IMR-90 (cell line): ENCODE measurements at regions not wholly inside any gene's neighbourhood (a gene's known extent, or its start where the extent isn't known, plus 50 kb on each side); places are given as distances from the start of the nearest gene placed in this dataset.

Experiments
- ATAC-seq: fragments of 200-7000 bp; cut with Tn5 transposase; 2 replicates; pipeline ENCODE4 v1.9.1; 2020; ENCODE audit warnings: low read depth, mild to moderate bottlenecking, moderate library complexity
- BruUV-seq: library from RNA; stranded (reverse); fragments of 400-500 nt; replicated peaks from 2 replicates; lab custom pipeline; 2021; lab: Mats Ljungman, UMichigan
- CTCF ChIA-PET: fragments of 300-600 bp; formaldehyde crosslinking; extraction: SDS; loops from one replicate; lab custom pipeline; 2021; ENCODE audit warnings: antibody characterized with exemption; lab: Yijun Ruan, JAX
- POLR2A ChIA-PET: fragments of 300-600 bp; sonication (Branson Sonifier 250); formaldehyde crosslinking; loops from one replicate; lab custom pipeline; 2022; ENCODE audit warnings: antibody characterized with exemption; ENCODE audit not compliant: unreplicated experiment; lab: Charles Lee
- DNase-seq: peaks from one replicate; pipeline ENCODE4 v3.0.0; 2013
- H2AFZ ChIP-seq: replicated peaks from 2 replicates; pipeline ENCODE3; 2013; ENCODE audit warnings: low read length, mild to moderate bottlenecking; ENCODE audit not compliant: poor library complexity
- H2AK5ac ChIP-seq: 2 replicates; pipeline ENCODE4 v1.6.1; 2013; ENCODE audit warnings: low read depth, low read length, inconsistent platforms
- H2AK9ac ChIP-seq: replicated peaks from 2 replicates; pipeline ENCODE3; 2013; ENCODE audit warnings: mild to moderate bottlenecking, low read depth, low read length, moderate library complexity; ENCODE audit not compliant: poor library complexity
- H2BK120ac ChIP-seq: 2 replicates; pipeline ENCODE4 v1.6.1; 2013; ENCODE audit warnings: low read depth, low read length, inconsistent platforms
- H2BK15ac ChIP-seq: 3 replicates; pipeline ENCODE4 v1.6.1; 2013; ENCODE audit warnings: low read depth, low read length, inconsistent platforms
- H2BK20ac ChIP-seq: 2 replicates; pipeline ENCODE4 v1.6.1; 2013; ENCODE audit warnings: low read depth, mild to moderate bottlenecking, inconsistent platforms, low read length, moderate library complexity
- H2BK5ac ChIP-seq: 2 replicates; pipeline ENCODE4 v1.6.1; 2013; ENCODE audit warnings: mild to moderate bottlenecking, low read depth, low read length, inconsistent platforms; ENCODE audit not compliant: poor library complexity, severe bottlenecking
- H3K14ac ChIP-seq: replicated peaks from 2 replicates; pipeline ENCODE4 v1.6.1; 2013; ENCODE audit warnings: low read depth, low read length, inconsistent platforms
- H3K18ac ChIP-seq: 2 replicates; pipeline ENCODE4 v1.6.1; 2013; ENCODE audit warnings: low read depth, low read length, control low read depth
- H3K23ac ChIP-seq: 2 replicates; pipeline ENCODE4 v1.6.1; 2013; ENCODE audit warnings: low read depth, low read length, inconsistent platforms
- H3K27ac ChIP-seq: 2 replicates; pipeline ENCODE4 v1.5.1; 2013; ENCODE audit warnings: mild to moderate bottlenecking, control low read depth, low read length; ENCODE audit not compliant: insufficient read depth
- H3K27me3 ChIP-seq: 2 replicates; pipeline ENCODE4 v1.6.1; 2013; ENCODE audit warnings: low read length; ENCODE audit not compliant: control insufficient read depth, insufficient read depth
- H3K36me3 ChIP-seq: 2 replicates; pipeline ENCODE4 v1.6.1; 2013; ENCODE audit warnings: low read length, mixed read lengths; ENCODE audit not compliant: control insufficient read depth, insufficient read depth
- H3K4ac ChIP-seq: 2 replicates; pipeline ENCODE4 v1.6.1; 2013; ENCODE audit warnings: low read depth, low read length, inconsistent platforms
- H3K4me1 ChIP-seq: 2 replicates; pipeline ENCODE4 v1.6.1; 2013; ENCODE audit warnings: low read length, mixed read lengths; ENCODE audit not compliant: control insufficient read depth, insufficient read depth
- H3K4me2 ChIP-seq: 2 replicates; pipeline ENCODE4 v1.6.1; 2013; ENCODE audit warnings: low read depth, mild to moderate bottlenecking, control low read depth, low read length, moderate library complexity
- H3K4me3 ChIP-seq: 2 replicates; pipeline ENCODE4 v1.5.1; 2013; ENCODE audit warnings: low read depth, mild to moderate bottlenecking, control low read depth, low read length, moderate library complexity; ENCODE audit not compliant: insufficient read depth
- H3K56ac ChIP-seq: 2 replicates; pipeline ENCODE4 v1.6.1; 2013; ENCODE audit warnings: low read length, inconsistent platforms; ENCODE audit not compliant: insufficient read depth; ENCODE audit errors: extremely low read depth
- H3K79me1 ChIP-seq, 2 experiments: 2 replicates each; pipeline ENCODE4 v1.6.1; 2013; ENCODE audit warnings: low read length in 2 of 2, inconsistent platforms in 1 of 2, low read depth in 1 of 2
- H3K9ac ChIP-seq: 2 replicates; pipeline ENCODE4 v1.6.1; 2013; ENCODE audit warnings: low read depth, low read length, control low read depth
- H3K9me1 ChIP-seq: 2 replicates; pipeline ENCODE4 v1.6.1; 2013; ENCODE audit warnings: low read length, inconsistent platforms; ENCODE audit not compliant: insufficient read depth
- H3K9me3 ChIP-seq: 2 replicates; pipeline ENCODE4 v1.6.1; 2013; ENCODE audit warnings: low read length; ENCODE audit not compliant: control insufficient read depth, insufficient read depth
- H4K20me1 ChIP-seq: 2 replicates; pipeline ENCODE4 v1.6.1; 2013; ENCODE audit warnings: low read length, inconsistent platforms; ENCODE audit not compliant: insufficient read depth
- H4K5ac ChIP-seq: 2 replicates; pipeline ENCODE4 v1.6.1; 2013; ENCODE audit warnings: mild to moderate bottlenecking, low read depth, low read length, control low read depth
- H4K8ac ChIP-seq, 2 experiments: 2 replicates each; pipeline ENCODE4 v1.6.1; 2013; ENCODE audit warnings: low read depth in 2 of 2, low read length in 2 of 2, control low read depth in 1 of 2, inconsistent platforms in 1 of 2
- H4K91ac ChIP-seq: 2 replicates; pipeline ENCODE4 v1.6.1; 2013; ENCODE audit warnings: low read depth, low read length, inconsistent platforms; ENCODE audit not compliant: insufficient read depth
- BHLHE40 ChIP-seq: fragments of 150-350 bp; IDR thresholded peaks from 2 replicates; pipeline ENCODE4 v1.6.1; 2016; ENCODE audit warnings: mild to moderate bottlenecking, low read depth, low read length
- CEBPB ChIP-seq: IDR thresholded peaks from 2 replicates; pipeline ENCODE4 v1.6.1; 2012; ENCODE audit warnings: low read depth, low read length, improper control_type of control experiment
- CHD1 ChIP-seq: IDR thresholded peaks from 2 replicates; pipeline ENCODE4 v1.6.1; 2012; ENCODE audit warnings: low read depth, low read length, improper control_type of control experiment
- FOS ChIP-seq: fragments of 150-350 bp; IDR thresholded peaks from 2 replicates; pipeline ENCODE4 v1.6.1; 2016; ENCODE audit warnings: low read depth, low read length
- MAFK ChIP-seq: IDR thresholded peaks from 2 replicates; pipeline ENCODE4 v1.6.1; 2012; ENCODE audit warnings: low read depth, low read length, improper control_type of control experiment
- MAZ ChIP-seq: IDR thresholded peaks from 2 replicates; pipeline ENCODE4 v1.6.1; 2012; ENCODE audit warnings: low read depth, mild to moderate bottlenecking, low read length, improper control_type of control experiment, moderate library complexity, borderline replicate concordance
- MXI1 ChIP-seq: IDR thresholded peaks from 2 replicates; pipeline ENCODE4 v1.6.1; 2012; ENCODE audit warnings: low read depth, mild to moderate bottlenecking, low read length, moderate library complexity, borderline replicate concordance
- NFE2L2 ChIP-seq: fragments of 150-350 bp; IDR thresholded peaks from 2 replicates; pipeline ENCODE4 v1.6.1; 2016; ENCODE audit warnings: low read depth, mild to moderate bottlenecking, low read length
- POLR2A ChIP-seq: IDR thresholded peaks from 2 replicates; pipeline ENCODE4 v1.6.1; 2012; ENCODE audit warnings: mild to moderate bottlenecking, low read depth, low read length
- RAD21 ChIP-seq: IDR thresholded peaks from 2 replicates; pipeline ENCODE4 v1.6.1; 2012; ENCODE audit warnings: low read length, improper control_type of control experiment
- RCOR1 ChIP-seq: IDR thresholded peaks from 2 replicates; pipeline ENCODE4 v1.6.1; 2012; ENCODE audit warnings: mild to moderate bottlenecking, low read length, improper control_type of control experiment; ENCODE audit not compliant: insufficient replicate concordance
- RFX5 ChIP-seq: IDR thresholded peaks from 2 replicates; pipeline ENCODE4 v1.8.0; 2012; ENCODE audit warnings: low read depth, mild to moderate bottlenecking, low read length, moderate library complexity
- SMC3 ChIP-seq: fragments of 150-350 bp; IDR thresholded peaks from 2 replicates; pipeline ENCODE4 v1.6.1; 2016; ENCODE audit warnings: low read depth, mild to moderate bottlenecking, antibody characterized with exemption, low read length, moderate library complexity
- dilution Hi-C: fragments of 300-500 bp; cut with HindIII; formaldehyde crosslinking; loops from one replicate; pipeline ENCODE4 v1.14.3; 2018; ENCODE audit warnings: low sequenced_read_pairs; ENCODE audit not compliant: unreplicated experiment
- in situ Hi-C: fragments of 300-500 bp; cut with MboI; formaldehyde crosslinking; loops from 3 replicates; pipeline ENCODE4 v1.14.3; 2019; ENCODE audit warnings: low sequenced_read_pairs, inconsistent platforms, mixed read lengths
- intact Hi-C: fragments of 100-400 bp; cut with micrococcal nuclease; formaldehyde crosslinking; loops from 2 replicates; pipeline ENCODE4 v1.10.0; 2022
- TF ChIP-seq, protein P1 (sequence below): fragments of 150-350 bp; IDR thresholded peaks from 2 replicates; pipeline ENCODE4 v1.6.1; 2017; ENCODE audit warnings: mild to moderate bottlenecking, antibody characterized with exemption, low read length, low read depth
- TF ChIP-seq, protein P2 (sequence below): fragments of 150-350 bp; IDR thresholded peaks from 2 replicates; pipeline ENCODE4 v1.6.1; 2016; ENCODE audit warnings: low read depth, mild to moderate bottlenecking, low read length, moderate library complexity, borderline replicate concordance
- TF ChIP-seq, protein P3 (sequence below): conservative IDR thresholded peaks from 2 replicates; pipeline ENCODE4 v1.5.1; 2012; ENCODE audit warnings: mild to moderate bottlenecking, low read depth, low read length, improper control_type of control experiment

DNA sequence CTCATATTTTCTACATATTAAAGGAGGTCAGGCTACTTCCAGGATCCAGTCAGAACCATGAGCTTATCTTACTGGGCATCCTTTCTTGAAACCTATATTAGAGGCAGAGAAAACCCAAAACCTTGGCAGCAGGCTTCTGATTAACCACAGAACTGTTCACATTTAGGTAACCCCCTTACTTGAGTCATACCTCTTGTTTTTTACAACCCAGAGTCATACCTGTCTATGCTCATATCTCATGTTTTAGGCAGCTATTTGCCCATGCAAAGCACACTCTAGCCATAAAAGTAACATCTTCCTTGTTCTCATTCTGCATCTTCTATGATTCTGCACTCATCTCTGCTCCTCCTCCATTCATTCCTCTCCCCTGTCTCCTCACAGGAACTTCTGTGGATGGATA, 138.0 kb upstream of the SMIM31 start:
- Histone ChIP-seq H3K9me1 (no peaks in the 10 kb centered on the region), H4K8ac (no peak overlapping the region), H2BK20ac (no peak overlapping the region), H3K27me3 (no peaks in the 10 kb centered on the region), H2BK120ac (no peak overlapping the region), H4K20me1 (no peaks in the 10 kb centered on the region), H2AK9ac (no peak overlapping the region), H3K4ac (no peak overlapping the region), H2BK5ac (no peak overlapping the region), H3K9me3 (peaks cover 12% of the 10 kb centered on the region; the same call in 1 of the 2 replicates), H3K79me1 (no peaks in the 10 kb centered on the region), H2AFZ (no peak overlapping the region), H3K36me3 (no peaks in the 10 kb centered on the region), H3K56ac (no peak overlapping the region), H3K4me3 (no peak overlapping the region), H2BK15ac (no peak overlapping the region), H3K18ac (no peak overlapping the region), H3K9ac (no peak overlapping the region), H2AK5ac (no peak overlapping the region), H4K91ac (no peak overlapping the region), H3K4me1 (no peaks in the 10 kb centered on the region), H3K4me2 (no peak overlapping the region), H3K27ac (no peak overlapping the region), H4K5ac (no peak overlapping the region), H3K23ac (no peak overlapping the region), H3K14ac (no peak overlapping the region)
- POLR2A ChIA-PET = no interaction called here
- BruUV-seq = no TSS peak
- in situ Hi-C loops = no loop called here
- ATAC-seq = no peak
- CTCF ChIA-PET = no interaction called here
- intact Hi-C loops = no loop called here
- no peak for DNase-seq
- dilution Hi-C loops = no loop called here
- no peak for TF ChIP-seq MAZ
- TF ChIP-seq, protein P1, sequence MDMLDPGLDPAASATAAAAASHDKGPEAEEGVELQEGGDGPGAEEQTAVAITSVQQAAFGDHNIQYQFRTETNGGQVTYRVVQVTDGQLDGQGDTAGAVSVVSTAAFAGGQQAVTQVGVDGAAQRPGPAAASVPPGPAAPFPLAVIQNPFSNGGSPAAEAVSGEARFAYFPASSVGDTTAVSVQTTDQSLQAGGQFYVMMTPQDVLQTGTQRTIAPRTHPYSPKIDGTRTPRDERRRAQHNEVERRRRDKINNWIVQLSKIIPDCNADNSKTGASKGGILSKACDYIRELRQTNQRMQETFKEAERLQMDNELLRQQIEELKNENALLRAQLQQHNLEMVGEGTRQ = no peak
- TF ChIP-seq RCOR1 = no peak
- TF ChIP-seq CEBPB = no peak
- TF ChIP-seq SMC3 = no peak
- TF ChIP-seq, protein P2, sequence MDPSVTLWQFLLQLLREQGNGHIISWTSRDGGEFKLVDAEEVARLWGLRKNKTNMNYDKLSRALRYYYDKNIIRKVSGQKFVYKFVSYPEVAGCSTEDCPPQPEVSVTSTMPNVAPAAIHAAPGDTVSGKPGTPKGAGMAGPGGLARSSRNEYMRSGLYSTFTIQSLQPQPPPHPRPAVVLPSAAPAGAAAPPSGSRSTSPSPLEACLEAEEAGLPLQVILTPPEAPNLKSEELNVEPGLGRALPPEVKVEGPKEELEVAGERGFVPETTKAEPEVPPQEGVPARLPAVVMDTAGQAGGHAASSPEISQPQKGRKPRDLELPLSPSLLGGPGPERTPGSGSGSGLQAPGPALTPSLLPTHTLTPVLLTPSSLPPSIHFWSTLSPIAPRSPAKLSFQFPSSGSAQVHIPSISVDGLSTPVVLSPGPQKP = no peak
- no peak for TF ChIP-seq MAFK
- TF ChIP-seq FOS = no peak
- no peak for TF ChIP-seq RAD21
- no peak for TF ChIP-seq NFE2L2
- no peak for TF ChIP-seq BHLHE40
- TF ChIP-seq MXI1 = no peak
- no peak for TF ChIP-seq CHD1
- TF ChIP-seq RFX5 = no peak
- TF ChIP-seq, protein P3, sequence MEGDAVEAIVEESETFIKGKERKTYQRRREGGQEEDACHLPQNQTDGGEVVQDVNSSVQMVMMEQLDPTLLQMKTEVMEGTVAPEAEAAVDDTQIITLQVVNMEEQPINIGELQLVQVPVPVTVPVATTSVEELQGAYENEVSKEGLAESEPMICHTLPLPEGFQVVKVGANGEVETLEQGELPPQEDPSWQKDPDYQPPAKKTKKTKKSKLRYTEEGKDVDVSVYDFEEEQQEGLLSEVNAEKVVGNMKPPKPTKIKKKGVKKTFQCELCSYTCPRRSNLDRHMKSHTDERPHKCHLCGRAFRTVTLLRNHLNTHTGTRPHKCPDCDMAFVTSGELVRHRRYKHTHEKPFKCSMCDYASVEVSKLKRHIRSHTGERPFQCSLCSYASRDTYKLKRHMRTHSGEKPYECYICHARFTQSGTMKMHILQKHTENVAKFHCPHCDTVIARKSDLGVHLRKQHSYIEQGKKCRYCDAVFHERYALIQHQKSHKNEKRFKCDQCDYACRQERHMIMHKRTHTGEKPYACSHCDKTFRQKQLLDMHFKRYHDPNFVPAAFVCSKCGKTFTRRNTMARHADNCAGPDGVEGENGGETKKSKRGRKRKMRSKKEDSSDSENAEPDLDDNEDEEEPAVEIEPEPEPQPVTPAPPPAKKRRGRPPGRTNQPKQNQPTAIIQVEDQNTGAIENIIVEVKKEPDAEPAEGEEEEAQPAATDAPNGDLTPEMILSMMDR = no peak
- no peak for TF ChIP-seq POLR2A
